ENCODE measurements at regions not wholly inside any gene's neighbourhood (a gene's known extent, or its start where the extent isn't known, plus 50 kb on each side); places are given as distances from the start of the nearest gene placed in this dataset.
"Not testable (repeated sequence)": the region's sequence is repeated elsewhere in the genome, so short reads cannot be mapped to it uniquely, and the experiment has no call there.

DNA sequence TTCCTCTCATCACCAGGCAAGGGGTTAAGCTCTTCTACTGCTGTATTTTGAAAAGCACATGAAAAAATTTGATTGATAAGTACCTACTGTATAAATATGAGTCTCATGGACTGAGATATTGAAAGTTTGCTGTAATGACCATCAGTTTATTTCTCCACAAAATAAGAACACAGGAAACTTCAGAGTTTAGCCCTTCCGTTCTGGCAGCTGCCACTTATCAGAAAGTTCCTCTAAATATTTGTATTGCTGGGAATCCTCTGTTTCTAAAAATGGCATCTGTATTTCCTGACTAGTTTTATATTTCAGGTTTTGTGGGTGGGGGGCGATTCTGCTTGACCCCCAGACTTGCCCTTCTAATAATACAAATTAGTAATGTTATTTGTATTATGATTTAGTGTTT, 92.0 kb downstream of the LYZL2 start:
- Histone ChIP-seq H3K4me1 (peaks cover 0 to 86% (median 18%) of the 10 kb centered on the region in 12 donors), H3K4me3 (no peak overlapping the region), H3K27me3 (no peaks in the 10 kb centered on the region), H3K27ac (peak overlapping the region; percentile 19 to 88 (median 66)), H3K9me3 (peaks cover 0 to 5% (median 0%) of the 10 kb centered on the region in 12 donors), H3K36me3 (no peaks in the 10 kb centered on the region)
- 23 to 41% (median 34%) methylated on average over 2 of the region's 2 CpGs for WGBS, 4 donors
- ATAC-seq (peak in 3 of 4 donors; percentile 33 to 41 (median 39)), DNase-seq (no peak)
- intact Hi-C loops (cut with DNase I): loop anchor here in 6 of 10 donors (2.0 to 10.0 kb wide), 4 partner anchors 45 to 145 kb away; no protein-coding TSS in a partner anchor
- TF ChIP-seq POLR2A (IDR thresholded peaks at IDR 0.05) (no peak), CTCF (IDR thresholded peaks at IDR 0.05) (no peak)

DNA sequence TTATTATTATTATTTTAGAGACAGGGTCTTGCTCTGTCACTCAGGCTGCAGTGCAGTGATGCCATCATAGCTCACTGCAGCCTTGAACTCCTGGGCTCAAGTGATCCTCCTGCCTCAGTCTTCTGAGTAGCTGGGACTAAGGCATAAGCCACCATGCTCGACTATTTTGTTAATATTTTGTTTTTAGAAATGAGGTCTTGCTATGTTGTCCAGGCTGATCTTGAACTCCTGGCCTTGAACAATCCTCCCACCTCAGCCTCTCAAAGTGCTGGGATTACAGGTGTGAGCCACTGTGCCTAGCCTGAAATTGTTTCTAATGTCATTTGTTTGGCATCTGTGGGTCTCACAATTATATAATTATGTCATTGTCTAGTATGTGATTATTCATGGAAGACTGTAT, 92.4 kb downstream of the LYZL2 start:
- WGBS, 4 donors: 46 to 83% (median 54%) methylated on average over 1 of the region's 1 CpG

GRCh38 chr10:30536578-30536977, 93.0 kb downstream of the LYZL2 start:
- Histone ChIP-seq H3K9me3 (peaks cover 0 to 5% (median 0%) of the 10 kb centered on the region in 12 donors), H3K27ac (peak overlapping the region in 9 of 12 donors; percentile 19 to 88 (median 69)), H3K4me3 (no peak overlapping the region), H3K36me3 (no peaks in the 10 kb centered on the region), H3K27me3 (no peaks in the 10 kb centered on the region), H3K4me1 (peaks cover 0 to 88% (median 18%) of the 10 kb centered on the region in 12 donors)
- WGBS, 4 donors: 58 to 69% (median 67%) methylated on average over 4 of the region's 4 CpGs
- intact Hi-C loops (cut with DNase I): loop anchor here in 6 of 10 donors (2.0 to 10.0 kb wide), 4 partner anchors 46 to 144 kb away; no protein-coding TSS in a partner anchor
- DNase-seq: no peak
- TF ChIP-seq POLR2A (IDR thresholded peaks at IDR 0.05) (no peak), CTCF (IDR thresholded peaks at IDR 0.05) (no peak)
- ATAC-seq: no peak

More for the DNA sequence above, 92.4 kb downstream of the LYZL2 start:
- not testable (repeated sequence) for H3K9me3 ChIP-seq, DNase-seq, ATAC-seq, H3K4me3 ChIP-seq, H3K27me3 ChIP-seq, H3K36me3 ChIP-seq
- Histone ChIP-seq H3K27ac (peak overlapping the region; percentile 19 to 88 (median 66)), H3K4me1 (peaks cover 0 to 88% (median 18%) of the 10 kb centered on the region in 12 donors)
- intact Hi-C loops (cut with DNase I): loop anchor here in 6 of 10 donors (2.0 to 10.0 kb wide), 4 partner anchors 45 to 145 kb away; no protein-coding TSS in a partner anchor

DNA sequence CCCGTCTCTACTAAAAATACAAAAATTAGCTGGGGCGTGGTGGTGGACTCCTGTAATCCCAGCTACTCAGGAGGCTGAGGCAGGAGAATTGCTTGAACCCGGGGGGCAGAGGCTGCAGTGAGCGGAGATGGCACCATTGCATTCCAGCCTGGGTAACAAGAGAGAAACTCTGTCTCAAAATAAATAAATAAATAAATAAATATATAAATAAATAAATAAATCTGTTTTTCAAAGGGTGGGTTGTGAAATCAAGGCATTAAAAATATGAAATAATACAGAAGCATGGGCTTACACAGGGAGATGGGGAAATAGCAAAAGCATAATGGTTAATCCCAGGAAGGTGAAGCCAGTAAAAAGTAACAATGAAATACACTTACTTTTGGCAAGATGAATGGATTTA, 93.9 kb downstream of the LYZL2 start:
- WGBS, 4 donors: 87 to 97% (median 95%) methylated on average over 4 of the region's 4 CpGs
- Histone ChIP-seq H3K27me3 (no peaks in the 10 kb centered on the region), H3K4me1 (peaks cover 0 to 88% (median 16%) of the 10 kb centered on the region in 12 donors), H3K27ac (peak overlapping the region in 1 of 12 donors; percentile 88), H3K4me3 (no peak overlapping the region), H3K36me3 (no peaks in the 10 kb centered on the region), H3K9me3 (peaks cover 0 to 5% (median 0%) of the 10 kb centered on the region in 12 donors)
- intact Hi-C loops (cut with DNase I): loop anchor here in 8 of 10 donors (2.0 to 10.0 kb wide), 8 partner anchors 47 to 143 kb away; no protein-coding TSS in a partner anchor
- ATAC-seq (no peak), DNase-seq (no peak)
- no peak for TF ChIP-seq POLR2A (IDR thresholded peaks at IDR 0.05)
- no peak for TF ChIP-seq CTCF (IDR thresholded peaks at IDR 0.05)

Measured in heart left ventricle (tissue), 16 donors.